ENCODE measurements at regions not wholly inside any gene's neighbourhood (a gene's known extent, or its start where the extent isn't known, plus 50 kb on each side); places are given as distances from the start of the nearest gene placed in this dataset.

DNA sequence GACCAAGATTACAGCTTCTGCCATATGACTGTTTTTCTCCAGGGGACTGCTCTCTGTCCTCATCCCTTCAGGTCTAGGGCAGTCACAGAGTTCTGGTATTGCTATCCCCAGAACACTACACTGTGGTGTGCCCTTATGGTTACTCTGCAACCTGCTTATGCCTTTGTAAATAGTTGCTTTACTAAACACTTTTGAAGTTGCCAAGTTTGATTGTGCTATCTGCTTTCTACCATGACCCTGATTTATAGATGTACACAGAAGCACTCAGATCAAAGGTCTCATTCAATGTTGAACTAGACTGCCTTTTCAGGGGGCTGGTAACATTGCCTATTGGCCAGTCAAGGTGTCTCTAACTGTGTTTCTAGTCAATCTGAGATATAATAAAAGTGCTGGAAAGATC, 794.7 kb downstream of the DHX35 start:
- H3K4me3 ChIP-seq (ENCODE audit: low read length): no peak overlapping the region
- TF ChIP-seq, protein P1, sequence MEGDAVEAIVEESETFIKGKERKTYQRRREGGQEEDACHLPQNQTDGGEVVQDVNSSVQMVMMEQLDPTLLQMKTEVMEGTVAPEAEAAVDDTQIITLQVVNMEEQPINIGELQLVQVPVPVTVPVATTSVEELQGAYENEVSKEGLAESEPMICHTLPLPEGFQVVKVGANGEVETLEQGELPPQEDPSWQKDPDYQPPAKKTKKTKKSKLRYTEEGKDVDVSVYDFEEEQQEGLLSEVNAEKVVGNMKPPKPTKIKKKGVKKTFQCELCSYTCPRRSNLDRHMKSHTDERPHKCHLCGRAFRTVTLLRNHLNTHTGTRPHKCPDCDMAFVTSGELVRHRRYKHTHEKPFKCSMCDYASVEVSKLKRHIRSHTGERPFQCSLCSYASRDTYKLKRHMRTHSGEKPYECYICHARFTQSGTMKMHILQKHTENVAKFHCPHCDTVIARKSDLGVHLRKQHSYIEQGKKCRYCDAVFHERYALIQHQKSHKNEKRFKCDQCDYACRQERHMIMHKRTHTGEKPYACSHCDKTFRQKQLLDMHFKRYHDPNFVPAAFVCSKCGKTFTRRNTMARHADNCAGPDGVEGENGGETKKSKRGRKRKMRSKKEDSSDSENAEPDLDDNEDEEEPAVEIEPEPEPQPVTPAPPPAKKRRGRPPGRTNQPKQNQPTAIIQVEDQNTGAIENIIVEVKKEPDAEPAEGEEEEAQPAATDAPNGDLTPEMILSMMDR (IDR thresholded peaks at IDR 0.05; ENCODE audit: insufficient read depth, low read depth, low read length, missing control alignments): no peak
- DNase-seq (ENCODE audit: low read depth): no peak

- H3K4me3 ChIP-seq (ENCODE audit: low read length): no peak overlapping the region
- TF ChIP-seq, protein P1 (IDR thresholded peaks at IDR 0.05; ENCODE audit: insufficient read depth, low read depth, low read length, missing control alignments): no peak
- DNase-seq (ENCODE audit: low read depth): no peak
Observed at GRCh38 chr20:39756369-39756768, 794.2 kb downstream of the DHX35 start.

DNA sequence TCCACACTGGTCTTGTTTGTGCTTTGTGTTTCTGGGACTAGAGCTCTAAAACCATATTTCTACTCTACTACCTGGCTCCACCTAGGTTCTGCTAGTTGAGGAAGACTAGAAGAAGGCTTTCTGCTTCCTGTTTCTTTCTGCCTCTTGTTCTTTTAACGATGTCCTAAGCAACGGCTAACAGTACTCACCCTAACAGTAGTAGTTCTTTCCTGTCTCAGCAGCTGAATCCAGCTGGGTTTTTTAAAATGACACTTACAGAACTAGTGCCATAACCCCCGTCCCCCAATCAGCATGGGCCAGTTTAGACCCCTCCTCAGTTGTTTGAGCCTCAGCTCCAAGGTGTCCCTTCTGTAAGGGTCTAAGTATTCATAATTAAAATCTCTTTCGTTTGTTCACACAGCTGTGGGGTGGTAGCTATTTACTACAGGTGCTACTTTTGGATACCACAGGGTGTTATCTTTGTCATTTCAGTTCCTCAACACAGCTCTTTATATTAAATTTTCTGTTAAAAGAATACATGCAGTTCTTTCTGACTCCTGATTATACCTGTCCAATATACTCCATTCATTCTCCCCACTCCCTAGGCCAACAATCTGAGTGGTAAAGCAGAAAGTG, 790.2 kb downstream of the DHX35 start:
- H3K4me3 ChIP-seq (ENCODE audit: low read length): no peak overlapping the region
- DNase-seq (ENCODE audit: low read depth): no peak
- TF ChIP-seq, protein P1 (IDR thresholded peaks at IDR 0.05; ENCODE audit: insufficient read depth, low read depth, low read length, missing control alignments): no peak

- DNase-seq (ENCODE audit: low read depth): no peak
- TF ChIP-seq, protein P1 (IDR thresholded peaks at IDR 0.05; ENCODE audit: insufficient read depth, low read depth, low read length, missing control alignments): no peak
- H3K4me3 ChIP-seq (ENCODE audit: low read length): no peak overlapping the region
Observed at GRCh38 chr20:39751557-39752137, 789.5 kb downstream of the DHX35 start.

DNA sequence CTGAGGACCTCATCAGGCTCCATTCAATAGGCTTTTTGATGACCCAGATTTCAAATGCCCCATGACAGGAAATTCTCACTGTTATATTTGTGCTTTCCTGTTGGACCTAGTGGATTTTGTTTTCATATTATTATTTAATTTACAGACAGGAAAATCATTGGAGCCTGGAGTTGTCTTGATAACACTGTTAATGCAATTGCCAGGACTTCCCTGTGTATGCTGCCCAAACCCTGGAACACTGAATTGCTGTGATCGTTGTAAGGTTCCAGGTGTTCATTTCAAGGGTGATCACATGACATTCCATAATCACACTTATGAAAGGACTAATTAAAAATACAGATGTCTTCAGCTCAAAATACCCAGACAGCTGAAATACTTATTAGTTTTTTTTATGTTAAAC, 783.2 kb downstream of the DHX35 start:
- TF ChIP-seq, protein P1 (IDR thresholded peaks at IDR 0.05; ENCODE audit: insufficient read depth, low read depth, low read length, missing control alignments): no peak
- no peak for DNase-seq (ENCODE audit: low read depth)

GRCh38 chr20:39738651-39739050, 776.5 kb downstream of the DHX35 start:
- no peak overlapping the region for H3K4me3 ChIP-seq (ENCODE audit: low read length)
- TF ChIP-seq, protein P1 (IDR thresholded peaks at IDR 0.05; ENCODE audit: insufficient read depth, low read depth, low read length, missing control alignments): no peak
- no peak for DNase-seq (ENCODE audit: low read depth)

More for the DNA sequence above, 783.2 kb downstream of the DHX35 start:
- no peak overlapping the region for H3K4me3 ChIP-seq (ENCODE audit: low read length)

Data from epithelial cell of esophagus (primary cell).